ENCODE measurements at regions not wholly inside any gene's neighbourhood (a gene's known extent, or its start where the extent isn't known, plus 50 kb on each side); places are given as distances from the start of the nearest gene placed in this dataset.

DNA sequence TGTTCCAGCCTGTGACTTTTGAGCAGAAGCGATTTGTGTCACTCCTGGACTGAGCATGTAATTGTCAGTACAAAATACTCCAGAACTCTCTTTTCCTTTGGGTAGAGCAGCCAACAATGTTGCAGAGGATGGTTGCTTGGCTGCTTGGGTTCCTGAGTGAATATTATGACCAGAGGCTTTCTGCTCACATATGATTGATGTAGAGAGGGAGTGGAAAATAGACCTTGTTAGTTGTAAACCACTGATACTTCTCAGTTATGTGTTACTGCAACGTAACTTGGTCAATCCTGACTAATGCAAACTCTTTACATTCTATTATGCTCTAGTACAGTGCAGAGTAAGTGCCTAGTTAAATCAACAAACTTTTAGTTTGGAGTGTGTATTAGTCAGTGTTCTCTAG lies 322.6 kb upstream of the KCNH8 start:
- ATAC-seq = peak in 1 of 2 donors; percentile 13

DNA sequence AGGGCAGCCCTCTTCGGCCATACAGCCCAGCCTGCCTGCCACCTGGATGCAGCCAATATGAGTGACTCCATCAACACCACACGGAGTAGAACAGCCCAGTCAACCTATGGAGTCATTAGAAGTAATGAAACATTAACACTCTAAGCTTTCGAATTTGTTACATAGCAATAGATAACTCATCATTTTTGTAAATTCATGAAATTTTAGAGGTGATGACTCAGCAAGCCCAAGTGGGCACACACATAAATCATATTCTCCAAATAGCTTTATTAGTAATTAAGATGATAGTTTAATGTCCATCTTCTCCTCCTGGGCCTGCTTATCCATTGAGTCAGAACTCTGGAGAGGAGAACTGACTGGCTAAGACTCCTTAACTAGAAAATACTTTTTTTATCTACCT lies 335.0 kb upstream of the KCNH8 start:
- ATAC-seq = no peak

DNA sequence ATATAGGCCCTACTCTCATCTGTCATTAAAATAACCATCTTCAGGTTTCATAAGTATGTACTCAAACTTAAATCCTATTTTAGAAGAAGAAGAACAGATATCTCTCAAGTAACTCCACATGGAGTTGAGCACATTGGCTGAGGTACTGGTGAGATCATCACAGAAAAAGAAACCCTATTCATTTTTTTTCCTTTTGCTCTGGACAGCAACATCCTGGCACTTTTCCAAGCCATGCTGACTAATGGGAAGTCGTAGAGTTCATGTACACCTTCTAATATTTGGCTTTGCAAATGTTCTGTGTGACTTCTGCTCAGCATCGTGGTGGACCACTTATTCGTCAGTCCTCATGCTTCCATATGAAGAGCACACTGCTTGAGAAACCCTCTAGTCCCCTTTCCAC lies 336.0 kb upstream of the KCNH8 start:
- no peak for ATAC-seq

DNA sequence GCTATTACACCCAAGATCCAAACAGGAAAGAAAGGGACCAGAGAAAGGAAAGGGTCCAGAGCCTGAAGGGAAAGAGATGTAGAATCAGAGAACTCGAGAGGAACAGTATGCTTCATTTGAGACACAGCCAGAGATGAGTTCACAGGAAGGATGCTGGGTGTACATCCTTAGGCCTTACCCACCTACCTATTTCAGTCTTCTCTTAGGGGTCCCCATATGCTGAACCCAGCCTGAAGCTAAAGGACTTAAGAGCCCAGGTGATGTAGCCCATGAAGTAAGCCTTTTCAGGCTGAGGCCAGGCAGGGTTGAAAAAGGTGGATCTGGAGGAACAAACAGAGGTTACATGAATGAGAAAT lies 338.0 kb upstream of the KCNH8 start:
- ATAC-seq = peak in 1 of 2 donors; percentile 17

DNA sequence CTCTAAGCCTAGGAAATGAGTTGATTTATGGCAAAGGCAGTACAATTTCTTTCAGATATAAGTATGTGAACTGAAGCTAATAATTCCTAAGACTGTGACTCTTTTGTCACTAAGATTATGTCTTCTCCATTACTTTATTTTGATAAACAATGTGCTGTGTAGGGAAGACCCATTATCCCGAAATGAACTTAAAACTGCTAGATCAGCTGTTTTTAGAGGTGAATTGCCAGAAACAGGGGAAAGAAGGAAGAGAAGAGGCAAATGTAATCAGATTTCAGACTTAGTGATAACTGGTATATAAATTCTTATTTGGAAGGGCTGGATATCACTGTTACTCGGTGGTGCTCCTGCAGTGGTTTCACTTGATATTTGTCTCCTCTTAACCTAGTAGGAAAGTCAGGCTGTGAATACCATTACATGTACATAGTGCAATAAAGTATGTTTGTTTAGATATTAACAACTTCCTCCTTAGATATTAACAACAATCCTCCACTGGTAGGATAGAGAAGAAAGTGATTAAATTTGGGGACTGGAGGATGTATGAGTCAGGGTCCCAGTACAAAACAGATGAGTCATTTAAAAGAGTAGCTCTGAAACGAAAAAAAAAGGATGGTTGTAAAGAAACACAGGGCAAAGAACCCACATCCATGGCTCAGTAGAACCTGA lies 338.5 kb upstream of the KCNH8 start:
- ATAC-seq = peak; percentile 41 to 51

DNA sequence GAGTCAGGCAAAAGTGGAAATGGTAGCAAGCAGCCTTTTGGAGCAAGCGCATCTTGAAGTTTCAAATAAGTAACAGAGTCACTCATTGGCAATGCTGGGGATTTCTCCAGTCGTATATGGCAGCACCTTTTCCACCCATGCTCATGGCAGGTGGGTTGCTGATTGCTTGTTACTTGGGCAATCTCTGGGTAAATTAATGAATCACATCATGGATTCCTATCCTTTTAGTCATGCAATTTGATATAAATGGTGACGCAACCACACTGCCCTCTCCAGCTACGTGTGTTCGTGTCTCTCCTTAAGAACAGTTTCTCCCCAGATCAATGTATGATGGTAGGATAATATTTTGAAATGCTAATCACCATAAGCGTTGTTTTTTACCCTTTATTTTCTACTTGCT lies 339.9 kb upstream of the KCNH8 start:
- no peak for ATAC-seq

DNA sequence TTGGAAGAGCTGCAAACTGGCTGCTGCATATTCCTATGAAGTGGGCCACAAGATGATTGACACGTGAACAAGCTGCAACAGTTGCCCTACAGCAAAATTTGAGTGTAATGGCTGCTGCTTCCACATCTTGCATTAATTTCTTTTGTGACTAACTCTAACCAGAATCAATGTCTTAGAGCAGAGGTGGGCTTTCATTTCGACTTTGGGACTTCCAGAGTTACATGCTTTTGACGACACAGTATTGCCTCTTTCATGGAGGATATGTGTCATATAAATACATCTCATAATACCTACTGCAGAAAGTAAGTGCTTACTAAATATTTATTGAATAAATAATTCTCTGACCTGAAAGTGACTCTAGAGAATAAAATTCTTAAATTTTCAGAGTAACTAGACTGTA lies 340.7 kb upstream of the KCNH8 start:
- ATAC-seq = no peak

DNA sequence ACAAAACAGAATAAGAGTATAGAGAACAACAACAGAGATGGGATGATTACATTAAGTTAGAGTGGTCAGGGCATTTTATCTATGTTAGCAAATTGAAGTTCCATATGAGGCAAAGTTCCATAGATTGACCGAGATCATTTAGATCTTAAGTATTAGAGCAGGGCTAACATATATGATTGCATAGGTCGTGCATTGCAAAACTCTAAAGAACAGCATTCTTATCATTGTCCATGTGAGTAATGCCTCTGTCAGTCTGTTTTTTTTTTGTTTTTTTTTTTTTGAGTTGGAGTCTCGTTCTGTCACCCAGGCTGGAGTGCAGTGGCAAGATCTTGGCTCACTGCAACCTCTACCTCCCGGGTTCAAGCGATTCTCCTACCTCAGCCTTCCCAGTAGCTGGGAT lies 341.7 kb upstream of the KCNH8 start:
- no peak for ATAC-seq

DNA sequence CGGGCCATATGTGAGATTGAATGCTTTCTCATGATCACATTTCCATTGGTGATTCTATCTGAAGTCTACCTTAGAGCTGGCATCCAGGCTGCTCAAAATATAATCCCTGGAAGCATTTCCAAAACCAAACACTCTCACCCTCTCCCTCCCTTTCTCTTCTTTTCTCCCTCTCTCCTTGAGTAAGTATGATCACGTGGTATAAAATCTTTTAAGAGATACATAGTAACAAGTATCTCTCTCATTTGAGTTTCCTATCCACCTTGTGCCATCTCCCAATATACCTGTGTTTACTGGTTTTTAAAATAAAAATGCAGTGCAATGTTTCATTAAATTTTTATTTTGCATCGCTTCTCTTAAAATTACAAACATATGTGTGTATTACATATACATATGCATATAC lies 350.9 kb upstream of the KCNH8 start:
- no peak for ATAC-seq

DNA sequence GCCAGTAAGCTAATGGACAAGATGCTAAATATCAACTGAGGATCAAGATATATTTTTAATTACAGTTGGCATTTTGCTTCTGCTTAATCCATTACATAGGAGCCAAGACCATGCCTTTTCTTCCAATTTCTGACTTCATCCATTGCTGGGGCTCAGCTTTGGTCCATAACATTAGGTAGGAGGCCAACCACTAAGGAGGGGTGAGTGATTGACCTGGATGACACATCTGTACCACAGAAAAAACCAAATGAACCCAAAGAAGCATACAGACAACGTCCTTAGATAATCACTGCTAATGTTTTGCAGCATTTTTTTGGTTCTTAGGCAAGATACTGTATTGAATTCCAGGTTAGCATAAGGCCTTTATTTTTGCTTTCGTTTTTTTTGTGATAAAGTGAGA lies 353.2 kb upstream of the KCNH8 start:
- ATAC-seq = no peak

DNA sequence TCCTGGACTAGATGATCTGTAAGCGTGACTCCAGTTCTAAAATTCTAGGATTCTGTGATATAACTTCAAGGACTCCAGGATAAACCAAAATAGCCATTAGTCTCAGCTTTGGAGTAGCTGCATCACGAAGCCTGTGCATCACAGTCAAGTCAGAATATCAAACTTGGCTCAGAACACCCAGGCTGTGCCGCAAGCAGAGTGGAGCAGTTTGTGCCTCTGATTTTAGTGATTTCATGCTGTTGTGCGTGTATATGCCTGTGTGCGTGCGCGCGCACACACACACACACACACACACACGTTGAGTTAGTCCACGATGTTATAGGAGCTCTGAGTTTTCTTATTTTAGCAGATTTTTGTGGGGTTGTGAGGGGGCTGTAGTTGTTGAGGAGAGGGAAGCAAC lies 356.6 kb upstream of the KCNH8 start:
- ATAC-seq = no peak

DNA sequence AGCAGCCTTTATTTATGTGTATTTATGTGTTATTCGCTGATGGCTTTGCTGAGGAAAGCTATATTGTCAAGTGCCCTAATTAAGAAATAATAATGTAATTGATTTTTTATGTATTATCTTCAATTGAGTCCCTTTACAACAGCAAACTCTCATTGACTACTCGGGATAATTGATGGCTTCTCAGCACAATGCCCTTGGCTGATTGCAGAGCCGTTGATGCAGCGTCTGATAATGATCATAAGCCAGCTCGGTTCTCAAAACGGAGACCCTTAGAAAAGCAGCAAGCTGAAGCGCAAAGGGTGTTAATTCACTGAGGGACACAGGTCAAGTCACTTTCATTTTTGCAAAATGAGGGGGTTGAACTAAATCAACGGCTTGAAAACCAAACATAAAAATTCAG lies 357.1 kb upstream of the KCNH8 start:
- ATAC-seq = no peak

DNA sequence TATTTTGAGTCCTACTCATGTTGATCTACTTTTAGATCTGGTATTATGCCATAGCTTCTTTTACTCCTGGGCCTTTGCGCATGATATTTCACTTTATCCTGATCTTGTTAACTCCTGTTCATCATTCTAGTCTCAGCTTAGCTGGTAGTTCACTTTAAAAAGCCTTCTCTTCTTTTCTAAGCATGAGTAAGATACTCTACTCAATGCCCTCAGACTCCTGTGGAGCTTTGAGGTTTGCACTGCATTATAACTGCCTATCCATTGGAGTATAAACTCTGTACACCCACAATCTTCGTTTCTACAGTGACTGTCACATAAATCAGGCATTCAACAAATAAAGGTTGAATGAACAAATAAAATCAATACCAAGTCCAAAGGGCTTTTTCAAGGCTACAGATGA lies 357.9 kb upstream of the KCNH8 start:
- no peak for ATAC-seq

DNA sequence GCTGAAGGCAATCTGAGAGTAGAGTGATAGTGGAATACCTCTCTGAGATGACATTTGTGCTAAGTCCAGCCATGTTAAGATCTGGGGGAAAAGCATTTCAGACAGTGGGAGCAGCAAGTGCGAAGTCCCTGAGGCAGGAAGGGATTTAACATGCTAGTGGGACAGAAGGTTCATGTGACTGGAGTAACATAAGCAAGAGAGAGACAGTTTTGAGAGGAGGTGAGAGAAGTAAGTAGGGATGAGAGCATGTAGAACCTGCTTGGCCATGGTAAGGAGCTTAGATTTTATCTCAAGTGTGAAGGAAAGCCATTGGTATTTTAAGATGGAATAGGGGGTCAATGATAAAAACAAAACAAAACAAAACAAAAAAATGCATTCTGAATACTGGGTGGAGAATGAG lies 358.6 kb upstream of the KCNH8 start:
- no peak for ATAC-seq

DNA sequence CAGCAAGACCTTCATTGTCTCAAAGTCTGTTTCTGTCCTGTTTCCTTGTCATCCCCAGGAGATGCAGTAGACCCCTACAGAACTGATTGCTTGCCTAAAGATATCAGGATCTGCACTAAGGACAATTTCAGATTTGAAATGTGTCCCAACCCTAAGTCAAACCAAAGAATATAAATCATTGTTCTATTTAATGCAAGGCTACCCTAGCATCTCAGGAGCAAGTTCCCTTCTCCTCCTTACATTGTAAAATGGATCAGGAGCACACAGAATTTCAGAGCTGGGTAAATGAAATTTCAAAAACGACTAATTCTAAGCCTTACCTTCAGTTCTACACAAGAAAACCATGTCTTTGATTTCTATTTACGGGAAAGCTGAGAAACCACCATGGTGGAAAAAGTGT lies 360.9 kb upstream of the KCNH8 start:
- ATAC-seq = no peak

DNA sequence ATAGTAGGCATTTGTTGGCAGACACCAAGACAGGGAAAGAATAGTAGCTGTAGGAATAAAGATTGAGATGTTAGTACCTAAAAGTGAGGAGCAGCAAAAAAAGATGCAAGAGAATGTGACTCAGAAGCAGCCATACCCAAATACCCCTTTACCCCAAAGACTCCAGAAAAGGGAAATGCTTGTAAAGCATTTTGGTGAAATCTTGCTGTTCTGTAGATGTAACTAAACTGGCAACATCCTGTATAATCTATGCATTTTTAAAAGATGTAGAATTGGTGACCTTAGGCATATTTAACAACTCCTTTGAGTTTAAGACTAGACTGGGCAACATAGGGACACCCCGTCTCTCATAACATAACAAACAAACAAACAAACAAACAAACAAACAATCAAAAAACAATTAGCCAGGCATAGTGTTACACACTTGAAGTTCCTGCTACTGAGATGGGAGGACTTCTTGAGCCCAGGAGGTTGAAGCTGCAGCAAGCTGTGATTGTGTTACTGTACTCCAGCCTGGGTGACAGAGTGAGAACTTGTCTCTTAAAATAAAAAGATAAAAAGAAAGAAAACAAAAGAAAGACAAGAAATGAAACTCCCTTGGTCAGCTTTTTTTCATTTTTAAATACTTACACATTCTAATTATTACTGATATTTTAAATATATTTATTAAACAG lies 361.5 kb upstream of the KCNH8 start:
- ATAC-seq = no peak

DNA sequence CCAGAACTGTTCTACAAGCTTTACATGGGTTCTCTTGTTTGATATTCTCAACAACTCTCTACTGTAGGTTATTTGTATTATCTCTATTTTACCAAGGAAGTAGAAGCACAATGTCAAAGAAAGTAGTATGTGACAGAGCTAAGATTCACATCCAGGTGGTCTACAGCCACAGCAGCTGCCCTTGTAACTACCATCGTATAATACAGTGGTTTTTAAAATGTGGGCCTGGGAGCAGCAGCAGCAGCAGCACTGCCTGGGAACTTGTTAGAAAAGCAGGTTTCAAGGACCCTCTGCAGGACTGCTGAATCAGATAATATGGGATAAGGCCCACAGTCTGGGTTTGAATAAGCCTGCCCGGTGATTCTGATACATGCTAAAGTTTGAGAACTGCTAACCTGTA lies 357.1 kb upstream of the SATB1 start:
- ATAC-seq = no peak

DNA sequence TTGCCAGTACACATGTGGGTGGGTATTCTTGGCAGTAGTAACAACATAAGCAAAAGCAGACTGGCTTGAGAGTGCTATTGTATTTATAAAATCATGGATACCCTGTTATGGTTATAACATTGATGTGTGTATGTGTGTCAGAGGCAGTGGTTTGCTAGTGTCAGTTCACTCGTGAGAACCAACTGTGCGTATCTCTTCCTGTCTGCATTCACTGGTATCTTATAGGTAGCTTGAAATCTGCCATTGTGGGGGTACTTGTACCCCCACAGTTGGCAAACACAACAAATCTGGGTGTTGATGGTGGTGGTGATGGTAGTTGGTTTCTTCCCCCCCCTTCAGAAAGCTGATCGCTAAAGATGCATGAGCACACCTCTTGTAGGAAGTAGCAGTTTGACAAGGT lies 355.8 kb upstream of the SATB1 start:
- no peak for ATAC-seq

DNA sequence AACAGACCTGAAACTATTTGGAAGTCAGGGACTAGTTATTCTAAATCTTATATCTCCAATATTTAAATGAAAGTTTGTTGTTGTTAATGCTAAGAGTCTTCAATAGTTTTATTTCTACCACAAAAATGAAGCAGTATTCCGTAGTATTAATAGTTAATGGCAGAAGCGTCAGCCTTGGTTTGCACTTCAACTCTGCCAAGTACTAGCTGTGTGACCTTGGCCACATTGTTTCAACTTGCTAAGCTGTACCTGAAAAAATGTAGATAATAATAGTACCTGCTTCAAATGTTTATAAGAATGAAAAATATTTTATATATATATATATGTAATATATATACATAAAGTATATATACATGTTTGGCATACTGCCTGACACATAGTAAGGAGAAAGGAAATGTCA lies 354.6 kb upstream of the SATB1 start:
- ATAC-seq = no peak

DNA sequence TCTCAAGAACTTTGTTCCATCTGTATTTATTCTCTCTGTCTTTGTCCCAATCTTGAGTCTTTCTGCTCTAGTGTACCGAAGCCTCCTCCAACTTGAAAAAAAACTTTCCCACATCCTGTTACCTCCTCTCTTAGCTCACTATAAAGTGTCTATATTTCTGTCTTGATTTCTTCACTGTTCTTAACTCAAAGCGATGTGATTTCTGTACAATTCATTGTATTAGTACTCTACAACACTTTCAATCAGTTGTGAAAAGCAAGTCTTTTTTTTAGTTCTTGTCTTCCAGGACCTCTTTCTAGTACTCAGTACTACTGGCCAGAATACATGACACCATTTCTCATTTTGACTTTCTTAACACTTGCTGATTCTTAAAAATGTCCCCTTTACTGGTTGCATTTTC lies 353.5 kb upstream of the SATB1 start:
- no peak for ATAC-seq

DNA sequence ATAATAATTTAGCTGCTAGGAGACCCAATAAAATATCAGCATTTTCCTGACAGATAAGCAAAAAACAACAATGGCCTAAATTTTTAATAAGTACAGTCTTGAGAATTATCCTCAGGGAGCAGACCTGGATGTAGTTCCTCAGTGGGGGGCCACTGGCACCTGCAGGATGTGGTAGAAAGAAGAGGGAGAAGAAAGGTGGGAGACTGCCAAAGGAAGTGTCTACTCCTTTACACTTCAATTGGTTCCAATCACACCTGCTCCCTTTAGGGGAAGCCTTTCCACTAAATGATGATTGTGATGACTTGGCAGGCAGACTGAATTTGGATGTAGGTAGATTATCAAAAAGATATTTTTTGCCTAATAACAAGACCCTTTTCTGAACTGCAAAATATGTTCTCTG lies 353.0 kb upstream of the SATB1 start:
- ATAC-seq = no peak

DNA sequence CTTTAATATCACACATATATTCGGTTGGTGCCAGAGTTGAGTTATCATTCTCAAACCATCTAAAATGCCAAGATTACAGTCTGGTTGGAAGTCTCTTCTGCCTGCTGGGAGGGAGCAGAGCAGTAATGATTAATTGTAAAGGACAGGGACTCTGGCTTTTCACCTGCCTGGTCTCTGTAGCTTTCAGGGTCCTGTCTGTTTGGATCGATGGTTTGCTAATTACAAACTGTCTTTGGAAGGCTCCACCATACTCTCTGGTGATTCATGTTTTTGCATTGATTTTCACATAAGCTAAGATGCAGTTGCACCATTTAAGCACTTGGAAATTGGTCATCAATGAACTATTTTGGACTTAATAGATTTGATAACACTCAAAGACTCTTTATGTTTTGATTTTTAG lies 350.4 kb upstream of the SATB1 start:
- no peak for ATAC-seq

DNA sequence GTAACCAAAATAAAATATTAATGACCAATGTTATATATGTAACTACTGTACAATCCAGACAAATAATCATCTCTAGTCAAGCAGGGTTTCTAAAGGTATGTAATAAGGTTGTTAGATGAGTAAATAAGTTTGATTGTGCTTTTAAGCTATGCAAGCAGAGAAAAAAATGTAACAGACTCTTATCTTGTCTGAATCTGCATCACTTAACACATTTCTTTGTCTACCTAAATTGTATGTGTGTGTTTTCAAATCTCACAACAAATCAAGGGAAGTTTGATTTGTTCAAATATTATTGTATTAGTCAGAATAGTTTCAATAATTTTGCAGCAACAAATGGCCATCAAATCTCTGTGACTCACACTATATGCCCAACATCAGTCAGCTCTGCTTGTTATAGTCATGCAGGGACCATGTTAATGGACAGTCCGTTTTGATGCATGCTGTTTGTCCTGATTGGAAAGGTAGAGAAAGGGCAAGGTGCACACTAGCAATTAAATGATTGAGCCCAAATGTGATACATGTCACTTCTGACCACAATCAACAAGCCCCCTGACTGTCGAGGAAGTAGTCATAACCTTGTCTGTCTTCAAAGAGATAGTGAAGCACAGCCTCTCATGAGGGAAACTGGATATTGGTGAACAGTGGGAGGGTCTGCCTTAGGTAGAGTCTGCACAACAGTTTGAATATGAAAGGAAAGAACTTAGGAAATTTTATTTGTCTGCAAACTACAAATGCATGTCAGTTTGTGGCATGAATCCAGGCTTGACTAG lies 349.4 kb upstream of the SATB1 start:
- peak in 1 of 2 donors; percentile 28 for ATAC-seq

DNA sequence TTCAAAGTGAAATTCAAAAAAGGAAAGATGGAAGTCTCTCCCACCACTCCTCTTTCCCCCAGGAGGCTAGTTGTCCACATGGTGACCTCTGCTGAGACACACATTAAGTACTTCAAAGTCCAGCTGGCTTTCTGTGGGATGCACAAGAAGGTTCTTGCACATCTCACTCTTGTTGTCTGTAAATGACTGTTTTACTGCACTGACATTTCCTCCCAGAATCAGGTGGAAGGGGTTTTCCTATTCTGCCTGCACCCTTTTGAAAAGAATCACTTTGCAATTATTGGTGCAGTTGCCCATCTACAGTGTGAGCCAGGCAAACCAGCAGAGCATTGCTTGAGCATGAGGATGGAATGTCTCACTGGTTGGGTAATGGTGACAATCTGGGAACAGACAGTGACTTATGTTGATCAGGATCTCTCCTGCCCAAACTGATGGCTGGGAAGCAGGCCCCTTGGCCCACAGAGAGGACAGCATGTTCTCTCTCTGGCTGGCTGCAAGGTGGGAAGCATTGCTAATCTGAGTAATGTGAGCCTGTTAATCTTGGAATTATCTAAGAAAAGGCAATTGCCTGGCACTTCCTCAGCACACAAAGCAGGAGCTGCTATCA lies 347.7 kb upstream of the SATB1 start:
- ATAC-seq = no peak

Measured in activated CD4-positive, CD25-positive, alpha-beta regulatory T cell treated with anti-CD3 and anti-CD28 coated beads, Interleukin-2, amount 50 U/mL, for 24 hours (primary cell).